GM12878 (cell line): ENCODE measurements at regions not wholly inside any gene's neighbourhood (a gene's known extent, or its start where the extent isn't known, plus 50 kb on each side); places are given as distances from the start of the nearest gene placed in this dataset.

Source experiments
- ATAC-seq: fragments of 200-7000 bp; cut with Tn5 transposase; 3 replicates; pipeline ENCODE4 v1.9.1; 2020; ENCODE audit warnings: mild to moderate bottlenecking, moderate library complexity
- BruUV-seq: library from RNA; stranded (reverse); fragments of 400-500 nt; replicated peaks from 2 replicates; lab custom pipeline; 2021; lab: Mats Ljungman, UMichigan
- CTCF ChIA-PET: fragments of 300-600 bp; sonication (Branson Sonifier 250); formaldehyde crosslinking; extraction: SDS; loops from one replicate; lab custom pipeline; 2021; ENCODE audit warnings: inconsistent platforms; lab: Yijun Ruan, JAX
- POLR2A ChIA-PET: fragments of 350-600 bp; formaldehyde crosslinking; extraction: SDS; loops from one replicate; lab custom pipeline; 2021; ENCODE audit warnings: inconsistent platforms; lab: Charles Lee
- RAD21 ChIA-PET: fragments of 300-600 bp; sonication (Branson Sonifier 250); formaldehyde crosslinking; loops from one replicate; lab custom pipeline; 2023; ENCODE audit warnings: antibody characterized with exemption; ENCODE audit not compliant: unreplicated experiment; lab: Charles Lee
- SMC1A ChIA-PET: fragments of 300-600 bp; sonication (Branson Sonifier 250); formaldehyde crosslinking; loops from one replicate; lab custom pipeline; 2023; ENCODE audit not compliant: unreplicated experiment, uncharacterized antibody; lab: Charles Lee
- DNase-seq: peaks from one replicate; pipeline ENCODE4 v3.0.0-alpha.2; 2011; ENCODE audit warnings: low read depth, low spot score
- FAIRE-seq: peaks from 3 replicates; lab custom pipeline; 2011; peaks lifted over from hg19 to GRCh38; lab: Jason Lieb, UNC
- H2AFZ ChIP-seq: 2 replicates; pipeline ENCODE4 v1.6.0; 2011; ENCODE audit warnings: low read depth, low read length, control low read depth; ENCODE audit not compliant: control insufficient read depth
- H3K27ac ChIP-seq: 2 replicates; pipeline ENCODE4 v1.5.1; 2011; ENCODE audit warnings: control low read depth; ENCODE audit not compliant: control insufficient read depth, insufficient read depth
- H3K27me3 ChIP-seq, 2 experiments: replicated peaks in 1 of 2; 2 replicates each; pipeline versions ENCODE4 v1.6.0 to v1.6.1; 2011; ENCODE audit warnings: low read length in 1 of 2; ENCODE audit not compliant: control insufficient read depth in 2 of 2, insufficient read depth in 2 of 2
- H3K36me3 ChIP-seq, 2 experiments: 2 replicates each; pipeline ENCODE4 v1.5.1; 2011; ENCODE audit warnings: low read length in 1 of 2; ENCODE audit not compliant: control insufficient read depth in 2 of 2, insufficient read depth in 2 of 2
- H3K4me1 ChIP-seq: 2 replicates; pipeline ENCODE4 v1.6.1; 2011; ENCODE audit warnings: mild to moderate bottlenecking, low read length, moderate library complexity, mixed read lengths; ENCODE audit not compliant: control insufficient read depth, insufficient read depth
- H3K4me2 ChIP-seq: 2 replicates; pipeline ENCODE4 v1.6.0; 2011; ENCODE audit warnings: control low read depth; ENCODE audit not compliant: control insufficient read depth, insufficient read depth
- H3K4me3 ChIP-seq: fragments of 200-600 bp; sonication (generic); 2 replicates; pipeline ENCODE4 v1.5.1; 2016
- H3K79me2 ChIP-seq: 2 replicates; pipeline ENCODE4 v1.6.0; 2011; ENCODE audit warnings: low read length; ENCODE audit not compliant: control insufficient read depth, insufficient read depth
- H3K9ac ChIP-seq: 2 replicates; pipeline ENCODE4 v1.8.0; 2011; ENCODE audit warnings: low read length, control low read depth, mixed read lengths; ENCODE audit not compliant: control insufficient read depth, insufficient read depth
- H3K9me3 ChIP-seq: replicated peaks from 3 replicates; pipeline ENCODE4 v1.5.1; 2011; ENCODE audit warnings: mild to moderate bottlenecking, low read length; ENCODE audit not compliant: control insufficient read depth, insufficient read depth
- H4K20me1 ChIP-seq: 2 replicates; pipeline ENCODE4 v1.6.0; 2011; ENCODE audit not compliant: control insufficient read depth, insufficient read depth
- CBX5 ChIP-seq: sonication (generic); IDR thresholded peaks from 2 replicates; pipeline ENCODE4 v1.6.1; 2016; ENCODE audit warnings: low read depth, moderate library complexity, mild to moderate bottlenecking, inconsistent platforms
- KLF5 ChIP-seq: fragments of 450-650 bp; IDR thresholded peaks from 2 replicates; pipeline ENCODE4 v1.6.1; 2014; ENCODE audit warnings: mild to moderate bottlenecking; ENCODE audit not compliant: partially characterized antibody
- MTA2 ChIP-seq: fragments of 450-650 bp; IDR thresholded peaks from 2 replicates; pipeline ENCODE4 v1.6.1; 2016; ENCODE audit warnings: low read depth, mild to moderate bottlenecking, moderate library complexity
- RAD51 ChIP-seq: fragments of 450-650 bp; IDR thresholded peaks from 2 replicates; pipeline ENCODE4 v1.6.1; 2016; ENCODE audit warnings: moderate library complexity, mild to moderate bottlenecking, inconsistent platforms
- RBBP5 ChIP-seq: fragments of 200-600 bp; sonication (generic); conservative IDR thresholded peaks from 2 replicates; pipeline ENCODE4 v1.6.1; 2016
- SP1 ChIP-seq: IDR thresholded peaks from one replicate; pipeline ENCODE4 v1.6.1; 2011; ENCODE audit warnings: low read depth, low read length
- SREBF1 ChIP-seq: IDR thresholded peaks from 2 replicates; pipeline ENCODE4 v1.6.1; 2012; ENCODE audit warnings: mild to moderate bottlenecking, low read length
- STAT1 ChIP-seq: fragments of 450-650 bp; conservative IDR thresholded peaks from 2 replicates; pipeline ENCODE4 v1.6.1; 2014; ENCODE audit warnings: antibody characterized with exemption, mild to moderate bottlenecking
- TBL1XR1 ChIP-seq: IDR thresholded peaks from 2 replicates; pipeline ENCODE4 v1.6.1; 2012; ENCODE audit warnings: low read depth, low read length, improper control_type of control experiment
- WRNIP1 ChIP-seq: IDR thresholded peaks from 2 replicates; pipeline ENCODE4 v1.6.1; 2011; ENCODE audit warnings: low read depth, low read length, improper control_type of control experiment, borderline replicate concordance
- WGBS: methylation state at CpG from one replicate; pipeline ENCODE4 v1.1.6; 2016; ENCODE audit warnings: low lambda C conversion rate; ENCODE audit not compliant: insufficient replicate concordance, insufficient coverage; ENCODE audit errors: missing lambda C conversion rate; 5-methylcytosine and 5-hydroxymethylcytosine counted together
- in situ Hi-C: fragments of 300-500 bp; cut with MboI; formaldehyde crosslinking; loops from 9 replicates; pipeline ENCODE4 v1.14.3; 2018; ENCODE audit warnings: mixed read lengths
- intact Hi-C: fragments of 100-400 bp; cut with micrococcal nuclease; formaldehyde crosslinking; loops from one replicate; pipeline ENCODE4 v1.14.2; 2022; ENCODE audit not compliant: unreplicated experiment
- TF ChIP-seq, protein P1 (sequence below): fragments of 450-650 bp; IDR thresholded peaks from 2 replicates; pipeline ENCODE4 v1.6.1; 2018; ENCODE audit warnings: mild to moderate bottlenecking, low read depth, moderate library complexity; ENCODE audit not compliant: partially characterized antibody
- TF ChIP-seq, protein P2 (sequence below): IDR thresholded peaks from 2 replicates; pipeline ENCODE4 v1.6.1; 2011; ENCODE audit warnings: borderline replicate concordance, low read depth, mild to moderate bottlenecking, moderate library complexity, mixed read lengths, low read length; ENCODE audit not compliant: insufficient read depth; ENCODE audit errors: extremely low read length
- TF ChIP-seq, protein P3 (sequence below): fragments of 450-650 bp; formaldehyde crosslinking; IDR thresholded peaks from 2 replicates; pipeline ENCODE4 v1.4.0; 2020; ENCODE audit warnings: mild to moderate bottlenecking, moderate library complexity

DNA sequence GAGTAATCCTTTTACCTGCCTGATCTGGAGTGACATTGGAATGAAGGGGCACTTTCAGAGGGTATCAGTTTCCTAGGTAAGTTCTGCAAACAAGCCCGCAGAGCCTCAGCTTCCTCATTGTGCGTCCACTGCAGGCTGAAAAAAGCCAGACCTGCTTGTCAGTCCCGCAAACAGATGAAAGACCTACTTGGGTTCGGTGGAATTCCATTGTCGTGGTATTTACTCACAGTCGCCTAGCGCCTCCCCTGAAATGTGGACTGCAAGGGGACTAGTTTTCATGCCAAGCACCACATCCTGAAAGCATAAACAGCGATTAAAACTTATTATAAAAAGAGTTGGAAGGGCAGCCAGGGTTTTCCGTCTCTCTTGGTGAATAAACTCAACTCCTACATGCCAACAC, 121.5 kb downstream of the PAX1 start (continued):
- TF ChIP-seq KLF5 (no peak), SREBF1 (no peak), RAD51 (no peak), TBL1XR1 (no peak), RBBP5 (no peak), CBX5 (no peak), MTA2 (no peak)
- TF ChIP-seq, protein P1, sequence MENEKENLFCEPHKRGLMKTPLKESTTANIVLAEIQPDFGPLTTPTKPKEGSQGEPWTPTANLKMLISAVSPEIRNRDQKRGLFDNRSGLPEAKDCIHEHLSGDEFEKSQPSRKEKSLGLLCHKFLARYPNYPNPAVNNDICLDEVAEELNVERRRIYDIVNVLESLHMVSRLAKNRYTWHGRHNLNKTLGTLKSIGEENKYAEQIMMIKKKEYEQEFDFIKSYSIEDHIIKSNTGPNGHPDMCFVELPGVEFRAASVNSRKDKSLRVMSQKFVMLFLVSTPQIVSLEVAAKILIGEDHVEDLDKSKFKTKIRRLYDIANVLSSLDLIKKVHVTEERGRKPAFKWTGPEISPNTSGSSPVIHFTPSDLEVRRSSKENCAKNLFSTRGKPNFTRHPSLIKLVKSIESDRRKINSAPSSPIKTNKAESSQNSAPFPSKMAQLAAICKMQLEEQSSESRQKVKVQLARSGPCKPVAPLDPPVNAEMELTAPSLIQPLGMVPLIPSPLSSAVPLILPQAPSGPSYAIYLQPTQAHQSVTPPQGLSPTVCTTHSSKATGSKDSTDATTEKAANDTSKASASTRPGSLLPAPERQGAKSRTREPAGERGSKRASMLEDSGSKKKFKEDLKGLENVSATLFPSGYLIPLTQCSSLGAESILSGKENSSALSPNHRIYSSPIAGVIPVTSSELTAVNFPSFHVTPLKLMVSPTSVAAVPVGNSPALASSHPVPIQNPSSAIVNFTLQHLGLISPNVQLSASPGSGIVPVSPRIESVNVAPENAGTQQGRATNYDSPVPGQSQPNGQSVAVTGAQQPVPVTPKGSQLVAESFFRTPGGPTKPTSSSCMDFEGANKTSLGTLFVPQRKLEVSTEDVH, result no peak
- TF ChIP-seq, all 136 proteins: peak for 0

DNA sequence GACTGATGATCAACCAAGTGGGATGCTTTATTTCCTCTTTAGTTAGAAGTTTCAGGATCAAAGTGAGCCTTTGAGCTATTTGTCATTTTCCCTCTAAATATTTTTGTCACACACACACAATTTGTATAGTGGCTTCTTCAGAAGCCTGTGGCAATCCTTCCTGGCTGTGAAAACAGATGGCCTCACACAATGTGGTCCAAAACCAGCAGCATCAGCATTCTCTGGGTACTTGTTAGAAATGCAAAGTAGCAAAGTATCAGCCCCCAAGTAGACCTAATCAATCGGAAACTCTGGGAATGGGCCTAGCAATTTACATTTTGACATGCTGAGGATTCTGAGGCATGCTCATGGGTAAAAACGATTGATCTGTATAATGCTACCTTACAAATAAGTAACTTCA, 115.9 kb downstream of the PAX1 start:
- POLR2A ChIA-PET, result no interaction called here
- CTCF ChIA-PET, result no interaction called here
- FAIRE-seq (no peak), ATAC-seq (no peak), DNase-seq (no peak)
- H3K27ac ChIP-seq, result no peak overlapping the region
- intact Hi-C loops (no loop called here), in situ Hi-C loops (no loop called here)
- no peak overlapping the region for H2AFZ ChIP-seq
- SMC1A ChIA-PET, result no interaction called here
- 14% methylated on average over 2 of the region's 2 CpGs for WGBS
- no TSS peak for BruUV-seq
- no peaks in the 10 kb centered on the region for H3K79me2 ChIP-seq
- H3K27me3 ChIP-seq, result no peaks in the 10 kb centered on the region
- H3K9ac ChIP-seq, result no peak overlapping the region
- RAD21 ChIA-PET, result no interaction called here
- no peaks in the 10 kb centered on the region for H3K9me3 ChIP-seq
- no peaks in the 10 kb centered on the region for H3K4me1 ChIP-seq
- no peak overlapping the region for H3K4me2 ChIP-seq
- no peak overlapping the region for H3K4me3 ChIP-seq
- H3K36me3 ChIP-seq, result no peaks in the 10 kb centered on the region
- no peaks in the 10 kb centered on the region for H4K20me1 ChIP-seq
- TF ChIP-seq SP1 (no peak), STAT1 (no peak), WRNIP1 (no peak)
- TF ChIP-seq, protein P2, sequence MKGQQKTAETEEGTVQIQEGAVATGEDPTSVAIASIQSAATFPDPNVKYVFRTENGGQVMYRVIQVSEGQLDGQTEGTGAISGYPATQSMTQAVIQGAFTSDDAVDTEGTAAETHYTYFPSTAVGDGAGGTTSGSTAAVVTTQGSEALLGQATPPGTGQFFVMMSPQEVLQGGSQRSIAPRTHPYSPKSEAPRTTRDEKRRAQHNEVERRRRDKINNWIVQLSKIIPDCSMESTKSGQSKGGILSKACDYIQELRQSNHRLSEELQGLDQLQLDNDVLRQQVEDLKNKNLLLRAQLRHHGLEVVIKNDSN, result no peak
- TF ChIP-seq, protein P3, sequence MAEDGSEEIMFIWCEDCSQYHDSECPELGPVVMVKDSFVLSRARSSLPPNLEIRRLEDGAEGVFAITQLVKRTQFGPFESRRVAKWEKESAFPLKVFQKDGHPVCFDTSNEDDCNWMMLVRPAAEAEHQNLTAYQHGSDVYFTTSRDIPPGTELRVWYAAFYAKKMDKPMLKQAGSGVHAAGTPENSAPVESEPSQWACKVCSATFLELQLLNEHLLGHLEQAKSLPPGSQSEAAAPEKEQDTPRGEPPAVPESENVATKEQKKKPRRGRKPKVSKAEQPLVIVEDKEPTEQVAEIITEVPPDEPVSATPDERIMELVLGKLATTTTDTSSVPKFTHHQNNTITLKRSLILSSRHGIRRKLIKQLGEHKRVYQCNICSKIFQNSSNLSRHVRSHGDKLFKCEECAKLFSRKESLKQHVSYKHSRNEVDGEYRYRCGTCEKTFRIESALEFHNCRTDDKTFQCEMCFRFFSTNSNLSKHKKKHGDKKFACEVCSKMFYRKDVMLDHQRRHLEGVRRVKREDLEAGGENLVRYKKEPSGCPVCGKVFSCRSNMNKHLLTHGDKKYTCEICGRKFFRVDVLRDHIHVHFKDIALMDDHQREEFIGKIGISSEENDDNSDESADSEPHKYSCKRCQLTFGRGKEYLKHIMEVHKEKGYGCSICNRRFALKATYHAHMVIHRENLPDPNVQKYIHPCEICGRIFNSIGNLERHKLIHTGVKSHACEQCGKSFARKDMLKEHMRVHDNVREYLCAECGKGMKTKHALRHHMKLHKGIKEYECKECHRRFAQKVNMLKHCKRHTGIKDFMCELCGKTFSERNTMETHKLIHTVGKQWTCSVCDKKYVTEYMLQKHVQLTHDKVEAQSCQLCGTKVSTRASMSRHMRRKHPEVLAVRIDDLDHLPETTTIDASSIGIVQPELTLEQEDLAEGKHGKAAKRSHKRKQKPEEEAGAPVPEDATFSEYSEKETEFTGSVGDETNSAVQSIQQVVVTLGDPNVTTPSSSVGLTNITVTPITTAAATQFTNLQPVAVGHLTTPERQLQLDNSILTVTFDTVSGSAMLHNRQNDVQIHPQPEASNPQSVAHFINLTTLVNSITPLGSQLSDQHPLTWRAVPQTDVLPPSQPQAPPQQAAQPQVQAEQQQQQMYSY, result no peak
